Esophagus muscularis mucosa (tissue), 3 donors: ENCODE measurements at regions not wholly inside any gene's neighbourhood (a gene's known extent, or its start where the extent isn't known, plus 50 kb on each side); places are given as distances from the start of the nearest gene placed in this dataset.

Source experiments
- CTCF ChIP-seq, 3 experiments: fragments of 200-600 bp in 2 of 3; fragments of 450-650 bp in 1 of 3; sonication (generic) in 2 of 3; IDR thresholded peaks; one replicate each; pipeline ENCODE4 v1.5.1; 2017 to 2019; ENCODE audit warnings: antibody characterized with exemption in 3 of 3, mild to moderate bottlenecking in 2 of 3, moderate library complexity in 1 of 3
- POLR2A ChIP-seq: fragments of 450-650 bp; IDR thresholded peaks from one replicate; pipeline ENCODE4 v1.6.1; 2017; ENCODE audit warnings: antibody characterized with exemption, moderate library complexity, mild to moderate bottlenecking, low read depth

DNA sequence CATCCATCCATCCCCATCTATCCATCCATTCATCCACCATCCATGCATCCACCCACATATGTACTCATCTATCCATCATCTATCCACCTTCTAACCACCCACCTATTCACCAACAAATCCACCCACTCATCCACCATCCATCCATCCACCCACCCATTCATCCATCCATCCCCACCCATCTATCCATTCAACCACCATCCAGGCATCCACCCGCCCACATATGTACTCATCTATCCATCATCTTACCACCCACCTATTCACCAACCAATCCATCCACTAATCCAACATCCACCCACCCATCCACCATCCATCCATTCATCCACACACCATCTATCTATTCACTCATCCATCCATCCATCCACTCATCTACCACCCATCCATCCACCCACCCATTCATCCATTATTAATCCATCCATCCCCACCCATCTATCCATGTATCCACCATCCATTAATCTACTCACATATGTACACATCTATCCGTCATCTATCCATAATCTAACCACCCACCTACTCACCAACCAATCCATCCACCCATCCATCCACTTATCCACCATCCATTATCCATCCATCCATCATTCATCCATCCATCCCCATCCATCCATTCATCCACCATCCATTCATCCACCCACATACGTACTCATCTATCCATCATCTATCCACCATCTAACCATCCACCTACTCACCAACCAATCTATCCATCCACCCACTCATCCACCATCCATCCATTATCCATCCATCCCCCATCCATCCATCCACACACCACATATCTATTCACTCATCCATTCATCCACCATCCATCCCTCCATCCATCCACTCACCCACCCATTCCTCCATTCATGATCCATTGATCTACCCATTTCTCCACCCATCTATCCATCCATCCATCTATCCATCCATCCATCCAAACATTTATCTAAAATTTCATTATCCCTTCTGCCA lies 940.0 kb downstream of the BRD1 start:
- TF ChIP-seq CTCF (IDR thresholded peaks at IDR 0.05) (no peak), POLR2A (no peak)
